HG03066 (cell line): ENCODE measurements at regions not wholly inside any gene's neighbourhood (a gene's known extent, or its start where the extent isn't known, plus 50 kb on each side); places are given as distances from the start of the nearest gene placed in this dataset.
"Not testable (repeated sequence)": the region's sequence is repeated elsewhere in the genome, so short reads cannot be mapped to it uniquely, and the experiment has no call there.

ENCODE experiments used
- ATAC-seq: cut with Tn5 transposase; IDR thresholded peaks from one replicate; pipeline ENCODE4 v1.9.1; 2021; ENCODE audit warnings: low read depth; ENCODE audit not compliant: unreplicated experiment

DNA sequence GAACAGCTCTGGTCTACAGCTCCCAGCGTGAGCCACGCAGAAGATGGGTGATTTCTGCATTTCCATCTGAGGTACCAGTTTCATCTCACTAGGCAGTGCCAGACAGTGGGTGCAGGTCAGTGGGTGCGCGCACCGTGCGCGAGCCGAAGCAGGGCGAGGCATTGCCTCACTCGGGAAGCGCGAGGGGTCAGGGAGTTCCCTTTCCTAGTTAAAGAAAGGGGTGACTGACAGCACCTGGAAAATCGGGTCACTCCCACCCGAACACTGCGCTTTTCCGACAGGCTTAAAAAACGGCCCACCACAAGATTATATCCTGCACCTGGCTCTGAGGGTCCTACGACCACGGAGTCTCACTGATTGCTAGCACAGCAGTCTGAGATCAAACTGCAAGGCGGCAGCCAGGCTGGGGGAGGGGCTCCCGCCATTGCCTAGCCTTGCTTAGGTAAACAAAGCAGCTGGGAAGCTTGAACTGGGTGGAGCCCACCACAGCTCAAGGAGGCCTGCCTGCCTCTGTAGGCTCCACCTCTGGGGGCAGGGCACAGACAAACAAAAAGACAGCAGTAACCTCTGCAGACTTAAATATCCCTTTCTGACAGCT lies 325.0 kb upstream of the CHST9 start:
- not testable (repeated sequence) for ATAC-seq

DNA sequence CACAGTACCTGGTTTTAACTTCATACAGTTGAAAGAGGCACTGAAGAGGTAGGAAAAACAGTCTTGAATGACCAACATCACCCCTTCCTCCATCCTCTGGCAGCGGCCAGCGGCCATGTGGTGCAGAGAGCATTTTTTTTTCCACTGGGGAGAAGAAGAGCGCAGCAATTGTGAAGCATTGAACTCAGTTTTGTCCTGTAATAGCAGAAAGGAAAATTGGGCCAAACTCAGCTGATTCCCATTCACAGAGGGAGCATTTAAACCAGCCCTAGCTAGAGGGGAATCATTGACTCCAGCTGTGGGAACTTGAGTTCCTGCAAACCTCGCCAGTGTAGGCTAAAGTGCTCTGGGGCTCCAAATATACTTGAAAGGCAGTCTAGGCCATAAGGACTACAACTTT lies 316.6 kb upstream of the CHST9 start:
- ATAC-seq = no peak

DNA sequence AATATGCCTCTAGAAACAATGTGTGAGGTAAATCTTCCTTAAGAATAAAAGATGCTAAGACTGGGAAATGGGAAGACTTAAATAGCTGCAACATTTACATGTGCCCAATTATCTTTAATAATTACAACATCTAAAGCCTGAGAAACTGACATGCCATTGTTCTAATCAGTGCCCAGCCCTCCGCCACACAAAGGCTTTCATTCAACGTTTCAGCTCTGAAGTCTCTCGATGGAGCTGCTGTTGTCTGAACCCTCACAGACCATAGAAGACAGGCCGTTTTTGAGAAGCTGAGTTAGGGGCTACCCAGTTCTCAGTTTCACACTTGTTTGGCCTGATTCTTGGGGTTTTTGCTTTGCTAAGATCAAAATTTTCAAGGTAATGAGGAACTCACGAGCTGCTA lies 315.4 kb upstream of the CHST9 start:
- ATAC-seq = no peak

DNA sequence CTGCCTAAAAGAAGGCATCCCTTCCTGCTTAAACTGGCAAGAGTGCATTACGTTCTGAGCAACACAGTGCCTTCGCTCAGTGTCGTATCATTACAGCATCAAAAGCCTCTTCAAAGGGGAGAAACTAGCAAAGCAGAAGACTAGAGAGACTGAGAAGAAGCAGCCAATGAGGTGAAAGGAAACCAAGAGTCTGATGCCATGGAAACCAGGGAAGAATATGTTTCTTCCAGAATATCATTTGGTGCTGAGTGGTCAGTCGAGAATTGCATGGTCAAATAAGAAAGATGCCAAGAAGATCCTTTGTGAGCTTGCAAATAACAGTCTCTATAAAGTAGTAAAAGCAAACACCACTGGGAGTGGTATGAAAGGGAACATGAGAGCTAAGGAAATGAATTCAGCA lies 312.1 kb upstream of the CHST9 start:
- no peak for ATAC-seq

GRCh38 chr18:27493182-27493581 lies 308.1 kb upstream of the CHST9 start:
- ATAC-seq = no peak

- no peak for ATAC-seq
These were observed 306.7 kb upstream of the CHST9 start for GRCh38 chr18:27491772-27492171.

DNA sequence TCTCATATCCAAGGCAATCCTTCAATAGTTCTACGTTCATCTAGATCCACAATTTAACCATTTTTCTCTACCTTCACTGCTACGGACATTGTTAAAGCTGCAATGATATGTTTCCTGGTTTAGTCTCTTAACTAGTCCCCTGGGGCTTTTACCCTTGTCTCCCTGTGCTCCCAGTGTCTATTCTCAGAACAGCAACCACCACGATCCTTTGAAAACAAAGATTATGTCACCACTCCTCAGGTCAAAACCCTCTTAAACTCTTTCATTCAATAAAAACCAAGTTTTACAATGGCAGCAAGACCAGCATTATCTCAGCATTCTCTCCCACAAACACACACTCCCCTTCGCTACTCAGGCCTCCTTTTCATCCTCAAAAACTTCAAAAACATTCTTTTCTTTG lies 298.2 kb upstream of the CHST9 start:
- ATAC-seq = no peak

- ATAC-seq = no peak
These were observed 293.4 kb upstream of the CHST9 start for GRCh38 chr18:27478459-27478858.

- ATAC-seq = no peak
These were observed 288.2 kb upstream of the CHST9 start for GRCh38 chr18:27473318-27473717.

DNA sequence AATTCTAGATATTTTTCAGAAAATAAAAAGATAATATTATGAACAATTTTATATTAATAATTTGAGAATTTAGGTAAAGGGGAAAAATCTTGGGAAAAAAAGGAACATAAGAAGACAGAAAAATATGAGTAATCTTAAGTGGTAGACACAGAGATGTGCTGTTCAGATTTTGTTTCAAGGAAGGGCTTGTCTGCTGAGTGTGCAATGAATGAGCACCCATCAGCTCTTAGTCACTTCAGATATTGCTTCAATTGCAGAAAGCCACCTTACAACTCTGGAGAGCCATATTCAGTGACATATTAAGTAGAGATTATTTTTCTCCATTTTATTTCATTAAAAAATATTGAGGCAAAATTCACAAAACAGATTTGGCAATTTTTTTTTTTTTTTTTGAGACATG lies 282.0 kb upstream of the CHST9 start:
- no peak for ATAC-seq

DNA sequence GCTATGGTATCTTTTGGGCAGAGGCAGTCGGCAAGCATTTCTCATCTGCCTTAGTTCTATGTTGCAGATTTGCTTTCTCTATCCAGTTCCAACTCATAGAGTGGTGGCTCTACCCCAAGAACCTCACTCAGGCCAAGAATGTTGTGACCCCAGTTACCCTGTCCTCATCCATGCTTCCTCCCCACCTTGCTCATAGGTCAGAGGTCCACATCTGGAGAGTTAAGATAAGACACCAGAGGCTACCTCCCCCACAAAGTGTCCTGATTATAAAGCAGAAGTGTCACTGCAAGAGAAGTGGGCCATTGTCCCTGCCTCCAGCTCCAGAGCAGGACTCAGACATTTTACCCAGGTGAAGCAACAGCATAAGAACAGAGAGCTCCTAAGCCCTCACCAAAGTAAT lies 276.8 kb upstream of the CHST9 start:
- no peak for ATAC-seq

- no peak for ATAC-seq
These were observed 264.0 kb upstream of the CHST9 start for GRCh38 chr18:27449104-27449503.

GRCh38 chr18:27447930-27448329 lies 262.8 kb upstream of the CHST9 start:
- ATAC-seq = no peak

GRCh38 chr18:27447451-27447881 lies 262.4 kb upstream of the CHST9 start:
- no peak for ATAC-seq

- no peak for ATAC-seq
These were observed 245.5 kb upstream of the CHST9 start for GRCh38 chr18:27430595-27430994.

DNA sequence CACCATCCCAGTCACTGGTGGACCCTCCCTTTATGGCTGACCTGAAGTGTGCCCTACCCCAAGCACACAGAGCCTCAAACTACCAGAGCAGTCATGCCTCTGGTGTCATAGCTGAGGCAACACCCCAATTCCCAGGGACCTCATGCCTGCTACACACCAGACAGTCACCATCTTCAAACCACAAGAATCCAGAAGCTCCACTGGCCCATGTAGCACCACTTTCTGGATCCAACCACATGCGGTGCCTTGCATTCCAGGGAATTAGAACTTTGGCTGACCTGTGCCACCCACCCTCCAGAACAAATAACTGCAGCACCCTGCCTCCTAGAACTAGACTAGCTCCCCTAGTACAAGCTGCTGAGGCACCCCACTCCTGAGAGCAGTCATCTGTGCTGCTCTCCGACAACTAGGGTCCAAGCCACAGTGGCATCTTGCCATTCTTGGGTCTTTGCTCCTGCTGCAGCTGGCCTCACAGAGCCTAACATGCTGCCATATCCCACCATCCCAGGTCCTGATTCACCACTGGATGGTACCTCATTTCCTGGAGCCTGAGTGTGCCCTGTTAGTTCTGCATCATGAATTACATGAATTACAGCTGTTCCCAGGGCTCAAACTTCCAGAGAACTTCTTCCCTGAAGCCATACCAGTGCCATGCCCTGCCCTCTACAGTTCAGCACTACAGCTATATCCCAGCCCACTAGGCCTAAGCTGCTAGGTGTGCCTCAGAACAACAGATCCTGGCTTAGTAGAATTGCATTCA lies 243.8 kb upstream of the CHST9 start:
- ATAC-seq = no peak

GRCh38 chr18:27428120-27428519 lies 243.0 kb upstream of the CHST9 start:
- ATAC-seq = no peak

DNA sequence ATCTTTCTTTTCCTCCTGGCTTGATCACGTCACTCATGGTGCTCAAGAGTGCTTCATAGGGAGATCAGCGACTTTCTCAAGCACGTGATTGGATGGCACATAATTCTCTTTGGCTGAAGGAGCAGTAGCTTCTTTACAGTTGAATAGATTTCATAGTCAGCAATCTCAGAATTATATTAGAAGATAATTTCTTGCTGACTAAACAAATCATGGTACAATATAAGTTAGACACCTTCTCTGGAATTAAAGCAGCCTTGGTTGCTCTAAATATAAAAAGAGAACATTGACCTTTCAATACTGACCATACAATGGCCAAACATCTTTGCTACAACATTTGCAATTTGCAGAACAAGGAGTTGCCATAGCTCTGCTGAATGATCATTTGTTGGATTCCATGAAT lies 238.5 kb upstream of the CHST9 start:
- ATAC-seq = no peak

- no peak for ATAC-seq
These were observed 234.5 kb upstream of the CHST9 start for GRCh38 chr18:27419646-27420045.

DNA sequence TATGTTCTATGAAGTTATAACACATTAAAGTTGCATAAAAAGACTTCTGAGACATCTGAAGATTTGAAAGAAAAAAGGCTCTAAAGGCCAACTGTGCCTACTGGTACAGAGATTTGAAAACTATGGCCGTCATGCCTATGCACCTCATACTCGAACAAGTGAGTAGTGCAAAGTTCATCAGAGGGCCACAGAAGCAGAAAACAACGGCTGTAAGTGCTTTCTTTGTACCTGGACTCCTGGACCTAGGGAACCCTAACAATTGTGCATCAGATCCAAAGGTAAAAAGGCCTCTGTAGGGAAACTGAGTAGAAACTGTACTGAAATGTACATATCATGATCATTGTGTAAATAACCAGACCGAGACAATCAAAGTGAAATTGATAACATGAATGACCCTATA lies 230.4 kb upstream of the CHST9 start:
- ATAC-seq = no peak

DNA sequence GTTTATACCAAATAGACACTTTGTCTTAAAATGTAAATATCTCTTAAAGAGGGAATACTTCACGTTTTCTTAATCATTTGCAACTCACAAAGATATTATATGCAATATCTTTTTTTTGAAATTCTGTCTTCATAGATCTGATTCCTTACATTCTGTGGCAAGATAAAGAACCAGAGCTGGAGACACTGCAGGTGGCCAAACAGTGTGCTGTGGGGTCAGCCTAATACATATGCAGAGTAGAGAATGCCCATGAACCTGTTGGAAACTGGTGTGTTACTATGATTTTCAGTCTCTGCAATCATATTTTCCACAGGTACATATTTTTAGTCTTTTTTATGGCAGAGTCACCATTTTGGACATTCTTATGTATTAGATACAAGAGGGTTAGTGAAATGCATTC lies 229.6 kb upstream of the CHST9 start:
- ATAC-seq = no peak
